ENCODE measurements at regions not wholly inside any gene's neighbourhood (a gene's known extent, or its start where the extent isn't known, plus 50 kb on each side); places are given as distances from the start of the nearest gene placed in this dataset.

DNA sequence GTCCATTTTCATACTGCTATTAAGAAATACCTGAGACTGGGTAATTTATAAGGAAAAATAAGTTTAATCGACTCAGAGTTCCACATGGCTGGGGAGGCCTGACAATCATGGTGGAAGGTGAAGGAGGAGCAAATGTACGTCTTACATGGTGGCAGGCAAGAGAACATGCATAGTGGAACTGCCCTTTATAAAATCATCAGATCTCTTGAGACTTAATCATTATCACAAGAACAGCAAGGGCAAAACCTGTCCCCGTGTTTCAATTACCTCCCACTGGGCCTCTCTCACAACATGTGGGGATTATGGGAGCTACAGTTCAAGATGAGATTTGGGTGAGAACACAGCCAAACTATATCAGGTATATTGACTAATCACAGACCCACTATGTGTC is 370.2 kb upstream of the USP24 start:
- DNase-seq, result no peak

DNA sequence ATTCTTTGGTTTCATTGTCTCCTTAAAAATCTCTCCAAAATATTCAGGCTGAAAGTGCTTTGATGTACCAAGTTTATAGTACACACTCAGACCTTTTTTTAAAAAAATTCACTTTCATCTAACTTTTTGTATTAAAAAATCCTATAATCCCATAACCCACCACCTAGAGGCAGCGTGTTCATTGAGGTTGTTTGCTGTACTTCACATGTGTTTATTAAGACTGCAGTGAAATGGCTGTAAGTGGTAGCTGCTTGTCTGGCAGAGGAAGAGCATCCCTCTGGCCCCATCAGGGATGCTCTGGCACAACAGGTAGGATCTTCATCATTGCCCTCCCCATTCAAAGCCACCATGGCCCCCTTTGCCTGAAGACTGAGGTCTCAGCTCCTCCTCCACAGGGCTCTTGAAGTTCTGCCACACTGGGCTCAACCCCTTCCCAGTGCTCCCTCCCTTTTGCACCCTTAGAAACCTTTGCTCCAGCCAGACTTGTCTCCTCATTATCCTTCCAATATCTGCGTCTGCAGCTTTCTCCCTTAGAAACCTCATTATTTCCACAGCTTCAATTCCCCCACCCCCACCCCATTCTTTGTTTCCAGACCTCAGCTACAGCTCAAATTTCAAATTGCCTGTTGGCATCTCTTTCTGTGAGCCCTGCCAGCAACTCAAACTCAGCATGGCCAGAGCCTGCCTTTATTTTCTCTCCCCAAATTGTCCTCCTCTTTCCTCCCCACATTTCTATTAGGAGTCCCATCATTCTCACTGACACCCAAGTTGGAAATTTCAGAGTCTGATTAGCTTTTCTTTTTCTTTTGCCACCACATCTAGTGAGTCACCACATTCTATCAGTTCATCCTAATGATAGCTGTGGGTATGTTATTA is 369.6 kb upstream of the USP24 start:
- no peak for DNase-seq

GRCh38 chr1:55582084-55582483 is 366.9 kb upstream of the USP24 start:
- DNase-seq, result no peak

- DNase-seq, result no peak
These were observed 365.7 kb upstream of the USP24 start for GRCh38 chr1:55580845-55581332.

- no peak for DNase-seq
These were observed 364.3 kb upstream of the USP24 start for GRCh38 chr1:55579332-55580001.

GRCh38 chr1:55578646-55579045 is 363.5 kb upstream of the USP24 start:
- DNase-seq, result no peak

- no peak for DNase-seq
These were observed 360.6 kb upstream of the USP24 start for GRCh38 chr1:55575571-55576279.

DNA sequence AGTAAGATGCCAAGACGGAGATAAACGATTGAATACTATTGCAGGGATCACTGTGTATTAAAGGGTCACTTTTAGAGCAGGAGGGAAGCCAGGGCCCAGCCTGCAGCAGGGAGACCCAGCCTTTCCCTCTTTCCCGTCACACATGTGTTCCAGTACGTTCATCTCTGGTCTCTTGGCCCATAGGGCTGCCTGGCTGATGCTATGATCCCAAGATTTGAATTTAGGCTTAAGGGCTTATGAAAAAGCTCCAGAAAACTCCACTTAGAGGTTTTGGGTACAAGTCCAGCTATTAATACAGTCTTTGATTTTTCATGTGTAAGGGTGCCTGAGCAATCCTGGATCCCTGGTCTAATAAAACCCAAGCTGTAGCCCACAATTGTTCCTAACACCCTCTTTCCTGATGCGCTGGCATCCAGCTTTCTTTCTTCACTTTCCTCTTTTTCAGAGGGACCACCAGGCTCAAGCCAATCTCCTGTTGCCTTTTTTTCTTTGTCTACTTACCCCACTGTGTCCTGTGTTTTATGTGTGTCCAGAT is 359.6 kb upstream of the USP24 start:
- no peak for DNase-seq

- DNase-seq, result no peak
These were observed 357.9 kb upstream of the USP24 start for GRCh38 chr1:55572878-55573734.

DNA sequence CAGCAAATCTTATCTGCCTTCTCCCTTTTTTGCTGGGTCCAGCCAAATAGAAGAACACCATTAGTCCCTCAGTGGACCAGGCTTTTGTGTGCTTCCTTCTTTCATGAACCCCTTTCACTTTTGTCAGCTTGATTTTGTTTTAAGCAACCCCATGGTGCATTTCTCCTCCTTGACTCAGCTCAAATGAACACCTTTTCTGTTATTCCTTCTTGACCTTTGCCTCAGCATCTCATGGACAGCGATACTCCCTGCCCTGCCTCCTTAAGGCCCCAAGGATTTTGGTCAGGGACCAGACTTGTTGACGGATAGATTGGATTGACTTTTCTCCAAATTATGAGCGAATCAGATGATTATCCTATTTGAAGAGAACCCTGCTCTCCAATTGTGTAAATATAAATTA is 356.6 kb upstream of the USP24 start:
- DNase-seq, result no peak

DNA sequence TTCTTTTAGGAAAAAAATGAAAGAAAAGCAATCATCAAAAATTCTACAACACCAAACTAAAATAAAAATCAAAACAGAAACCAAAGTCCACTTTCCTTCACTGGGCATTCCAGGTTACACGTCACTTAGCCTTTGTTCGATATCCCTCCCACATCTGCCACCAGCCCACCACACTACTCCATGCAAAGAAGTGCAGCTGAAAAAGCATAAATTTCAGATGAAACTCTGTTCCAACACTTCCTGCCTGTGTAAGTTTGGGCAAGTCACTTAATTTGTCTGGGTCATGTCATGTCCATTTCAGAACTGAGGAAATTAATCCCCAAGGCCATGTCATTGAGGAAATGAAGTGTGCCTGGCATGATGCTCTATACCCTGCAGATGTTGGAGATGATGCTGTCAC is 354.3 kb upstream of the USP24 start:
- DNase-seq, result no peak

DNA sequence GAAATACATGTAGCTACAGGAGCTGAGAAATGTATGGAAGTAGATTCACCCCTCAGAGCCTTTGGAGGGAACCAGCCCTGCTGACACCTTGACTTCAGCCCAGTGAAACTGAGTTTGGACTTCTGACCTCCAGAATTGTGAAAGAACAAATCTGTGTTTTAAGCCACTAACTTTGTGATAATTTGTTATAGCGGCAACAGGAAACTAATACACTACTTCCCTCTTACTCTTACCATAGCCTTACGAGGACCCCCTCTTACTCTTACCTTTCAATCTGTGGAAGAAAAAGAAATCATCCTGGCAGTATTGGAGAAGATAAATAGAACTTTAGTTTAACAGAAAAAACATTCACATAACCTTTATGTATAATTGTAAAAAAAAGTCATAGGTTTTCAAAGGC is 353.6 kb upstream of the USP24 start:
- DNase-seq, result no peak

GRCh38 chr1:55560266-55560665 is 345.1 kb upstream of the USP24 start:
- DNase-seq, result no peak

DNA sequence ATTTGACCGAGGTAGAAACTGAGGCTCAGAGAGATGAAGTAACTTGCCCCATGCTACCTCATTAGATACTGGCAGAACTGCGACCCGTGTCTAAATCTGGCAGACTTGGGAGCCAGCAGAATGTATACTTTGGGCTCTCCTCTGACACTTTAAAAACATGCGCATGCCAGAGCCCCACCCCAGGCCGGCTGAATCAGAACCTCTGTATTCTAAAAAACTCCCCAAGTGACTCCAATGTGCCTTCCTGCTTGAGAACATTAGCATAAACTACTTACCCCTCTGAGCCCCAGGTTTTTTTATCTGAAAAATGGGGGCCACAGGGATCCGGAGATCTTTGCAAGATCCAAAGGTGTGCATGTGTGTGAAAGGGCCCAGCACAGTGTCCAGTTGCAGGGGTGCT is 344.7 kb upstream of the USP24 start:
- DNase-seq, result no peak

GRCh38 chr1:55559161-55559611 is 344.0 kb upstream of the USP24 start:
- DNase-seq, result no peak

- DNase-seq, result no peak
These were observed 343.4 kb upstream of the USP24 start for GRCh38 chr1:55558515-55558914.

GRCh38 chr1:55555956-55556725 is 341.0 kb upstream of the USP24 start:
- no peak for DNase-seq

GRCh38 chr1:55554611-55555010 is 339.4 kb upstream of the USP24 start:
- no peak for DNase-seq

- DNase-seq, result no peak
These were observed 337.5 kb upstream of the USP24 start for GRCh38 chr1:55552636-55553035.

- no peak for DNase-seq
These were observed 332.2 kb upstream of the USP24 start for GRCh38 chr1:55547405-55547804.

- DNase-seq, result no peak
These were observed 331.4 kb upstream of the USP24 start for GRCh38 chr1:55546553-55546952.

DNA sequence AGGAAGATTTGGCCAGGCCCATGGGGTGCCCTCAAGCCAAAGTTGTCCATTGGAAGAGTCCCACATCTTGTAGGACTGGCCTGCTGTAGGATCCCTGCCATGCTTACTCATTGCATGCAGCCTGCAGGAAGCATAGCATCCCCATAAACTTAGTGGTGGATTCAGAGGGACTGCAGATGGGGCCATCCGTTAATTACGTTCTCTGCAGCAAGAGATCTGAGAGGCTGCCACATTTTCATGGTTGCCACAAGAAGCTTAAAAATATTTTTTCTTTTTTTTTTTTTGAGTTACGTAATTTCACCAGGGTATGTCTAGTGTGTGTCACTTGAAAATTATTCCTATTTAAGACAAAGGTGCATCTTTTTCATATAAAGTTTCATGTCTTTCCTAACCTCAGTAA is 329.7 kb upstream of the USP24 start:
- DNase-seq, result no peak
